ENCODE measurements at regions not wholly inside any gene's neighbourhood (a gene's known extent, or its start where the extent isn't known, plus 50 kb on each side); places are given as distances from the start of the nearest gene placed in this dataset.
"Not testable (repeated sequence)": the region's sequence is repeated elsewhere in the genome, so short reads cannot be mapped to it uniquely, and the experiment has no call there.

DNA sequence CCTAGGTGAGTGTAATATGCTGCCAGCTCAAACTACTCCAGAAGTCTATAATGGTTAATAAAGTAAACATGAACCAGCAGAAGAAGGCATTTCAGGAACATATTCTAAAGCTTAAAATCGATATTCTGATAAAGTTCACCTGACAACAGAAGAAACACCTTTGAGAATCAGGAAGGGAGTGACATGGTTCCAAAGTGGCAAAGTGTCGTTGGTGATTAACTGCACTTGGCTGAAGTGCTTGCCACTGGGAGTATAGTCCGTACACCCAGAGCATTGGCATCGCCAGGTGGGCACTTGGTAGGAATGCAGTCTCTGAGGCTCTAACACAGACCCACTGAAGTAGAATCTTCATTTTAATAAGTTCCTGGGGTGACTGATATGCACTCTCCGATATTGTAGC is 76.0 kb upstream of the H2AZ1 start:
- no peak for DNase-seq (ENCODE audit: low read depth)

DNA sequence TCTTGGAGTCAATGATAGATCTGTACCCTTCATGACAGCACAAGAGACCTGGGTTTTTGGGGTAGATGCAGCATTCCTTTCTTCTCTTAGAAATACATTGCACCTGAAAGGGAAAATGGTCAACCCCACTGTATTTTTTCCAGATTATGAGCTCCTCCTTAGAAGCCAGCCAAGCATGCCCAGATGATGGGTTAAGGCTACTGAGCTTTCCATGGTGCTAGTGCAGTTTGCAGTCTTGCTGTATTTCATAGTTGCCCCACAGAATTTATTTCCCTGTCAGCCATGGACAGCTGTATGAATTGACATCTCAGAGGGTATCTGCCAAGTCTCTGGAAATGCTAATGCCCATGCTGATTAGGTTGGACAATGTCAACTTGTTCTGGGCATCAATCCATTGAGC is 73.7 kb upstream of the H2AZ1 start:
- DNase-seq (ENCODE audit: low read depth) = no peak

DNA sequence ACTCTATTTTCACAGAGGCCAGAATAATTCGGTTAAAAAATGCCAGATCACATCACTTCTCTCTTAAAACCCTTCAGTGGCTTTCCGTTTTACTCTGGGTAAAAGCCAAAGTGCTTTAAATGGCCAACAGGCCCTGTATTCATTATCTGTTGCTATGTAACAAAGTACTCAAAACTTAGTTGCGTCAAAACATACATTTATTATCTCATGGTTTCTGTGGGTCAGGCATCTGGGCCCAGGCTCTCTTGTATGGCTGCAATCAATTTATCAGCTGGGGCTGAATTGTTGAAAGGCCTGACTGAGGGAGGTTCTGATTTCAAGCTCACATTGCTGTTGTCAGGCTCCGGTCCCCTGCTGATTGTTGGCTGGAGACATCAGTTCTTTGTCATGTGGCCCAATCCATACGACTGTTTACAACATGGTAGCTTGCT is 72.7 kb upstream of the H2AZ1 start:
- no peak for DNase-seq (ENCODE audit: low read depth)

- DNase-seq (ENCODE audit: low read depth) = no peak
Measured at GRCh38 chr4:100019821-100020220, 69.7 kb upstream of the H2AZ1 start.

DNA sequence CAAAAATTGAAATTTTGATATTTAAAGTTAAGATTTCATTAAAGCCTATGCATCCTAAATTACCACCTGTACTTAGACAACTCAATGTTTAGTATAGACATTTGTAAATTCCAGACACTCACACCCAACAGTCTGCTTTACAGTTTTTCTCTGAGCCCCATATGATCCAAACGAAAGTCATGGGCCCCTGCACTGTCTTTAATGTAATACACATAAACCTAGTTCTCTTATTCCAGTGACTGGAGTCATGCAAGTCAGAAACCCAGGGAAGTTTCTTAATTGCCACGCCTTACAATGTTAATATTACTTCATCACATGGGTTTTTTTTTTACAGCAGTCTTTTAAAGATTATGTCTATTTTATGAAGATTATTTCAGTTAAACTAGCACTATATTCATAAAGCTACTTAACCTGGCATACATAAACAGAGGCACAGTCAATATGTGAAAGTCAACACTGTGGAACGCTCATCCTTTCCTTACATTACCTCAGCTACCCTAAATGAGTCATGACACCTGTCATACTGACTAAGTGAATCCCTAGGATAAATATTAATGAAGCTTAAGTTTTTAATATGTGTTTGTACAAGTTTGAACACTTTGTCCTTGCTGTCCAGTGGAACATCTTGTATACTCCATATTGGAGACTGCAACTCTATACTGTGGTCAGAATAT is 67.7 kb upstream of the H2AZ1 start:
- no peak for DNase-seq (ENCODE audit: low read depth)

GRCh38 chr4:100016191-100016590 is 66.1 kb upstream of the H2AZ1 start:
- no peak for DNase-seq (ENCODE audit: low read depth)

DNA sequence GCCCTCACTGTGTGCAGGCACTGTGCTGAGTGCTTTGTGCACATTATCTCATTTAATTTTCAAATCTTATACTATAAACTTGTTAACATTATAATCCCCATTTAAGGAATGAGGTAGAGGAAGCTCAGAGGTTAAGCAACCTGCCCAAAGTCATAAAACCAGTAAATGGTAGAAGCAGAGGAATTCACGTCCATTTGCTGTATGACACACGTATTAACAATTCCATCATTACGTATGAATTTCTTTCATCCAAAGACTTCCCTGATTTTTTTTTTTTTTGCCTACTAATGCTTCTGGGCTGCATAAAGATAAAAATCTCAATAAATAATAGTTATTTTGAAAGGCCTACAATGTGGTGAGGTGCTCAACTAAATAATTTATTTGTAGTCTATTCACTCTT is 64.5 kb upstream of the H2AZ1 start:
- no peak for DNase-seq (ENCODE audit: low read depth)

- no peak for DNase-seq (ENCODE audit: low read depth)
Measured at GRCh38 chr4:100009490-100009889, 59.4 kb upstream of the H2AZ1 start.

DNA sequence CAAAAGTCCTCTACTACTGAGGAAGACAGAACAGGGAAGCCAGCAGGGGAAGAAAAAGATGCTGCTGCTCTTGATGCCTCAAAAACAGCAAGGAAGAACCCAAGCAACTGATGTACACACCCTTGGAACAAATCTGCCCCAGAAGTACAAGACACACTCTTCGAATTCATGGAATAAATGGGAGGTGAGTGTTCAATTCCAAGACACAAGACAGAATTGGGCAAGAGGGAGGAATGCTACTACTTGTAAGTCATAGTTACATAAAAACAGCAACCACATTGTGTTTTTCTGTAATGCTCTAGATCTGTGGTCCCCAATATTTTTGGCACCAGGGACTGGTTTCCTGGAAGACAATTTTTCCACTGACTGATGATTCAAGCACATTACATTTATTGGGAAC is 58.0 kb upstream of the H2AZ1 start:
- no peak for DNase-seq (ENCODE audit: low read depth)

DNA sequence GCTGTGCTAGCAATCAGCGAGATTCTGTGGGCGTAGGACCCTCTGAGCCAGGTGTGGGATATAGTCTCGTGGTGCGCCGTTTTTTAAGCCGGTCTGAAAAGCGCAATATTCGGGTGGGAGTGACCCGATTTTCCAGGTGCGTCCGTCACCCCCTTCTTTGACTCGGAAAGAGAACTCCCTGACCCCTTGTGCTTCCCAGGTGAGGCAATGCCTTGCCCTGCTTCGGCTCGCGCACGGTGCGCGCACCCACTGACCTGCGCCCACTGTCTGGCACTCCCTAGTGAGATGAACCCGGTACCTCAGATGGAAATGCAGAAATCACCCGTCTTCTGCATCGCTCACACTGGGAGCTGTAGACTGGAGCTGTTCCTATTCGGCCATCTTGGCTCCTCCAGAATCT is 56.1 kb upstream of the H2AZ1 start:
- DNase-seq (ENCODE audit: low read depth) = not testable (repeated sequence)

Data from stimulated activated CD8-positive, alpha-beta memory T cell treated with anti-CD3 and anti-CD28 coated beads, Interleukin-7, amount 100 ng/mL, for 24 hours (primary cell).